Neural crest cell (in vitro differentiated cells): ENCODE measurements at regions not wholly inside any gene's neighbourhood (a gene's known extent, or its start where the extent isn't known, plus 50 kb on each side); places are given as distances from the start of the nearest gene placed in this dataset.

ENCODE experiments used
- DNase-seq: peaks from one replicate; pipeline ENCODE4 v3.0.0; 2021; ENCODE audit warnings: low read depth, mixed read lengths, low spot score
- H3K27ac Mint-ChIP-seq: one replicate; pipeline ENCODE4 v1.8.0; 2021; ENCODE audit warnings: mild to moderate bottlenecking, mixed read lengths; ENCODE audit not compliant: unreplicated experiment
- H3K27me3 Mint-ChIP-seq: 2 replicates; pipeline ENCODE4 v1.8.0; 2021; ENCODE audit warnings: low read depth, mild to moderate bottlenecking, mixed read lengths
- H3K36me3 Mint-ChIP-seq: 2 replicates; pipeline ENCODE4 v1.8.0; 2021; ENCODE audit warnings: low read depth, mild to moderate bottlenecking, mixed read lengths
- H3K4me1 Mint-ChIP-seq: 2 replicates; pipeline ENCODE4 v1.8.0; 2021; ENCODE audit warnings: mixed read lengths
- H3K4me3 Mint-ChIP-seq: one replicate; pipeline ENCODE4 v1.8.0; 2021; ENCODE audit warnings: mild to moderate bottlenecking, mixed read lengths
- H3K9me3 Mint-ChIP-seq: 2 replicates; pipeline ENCODE4 v1.8.0; 2021; ENCODE audit warnings: mixed read lengths
- CTCF ChIP-seq: fragments of 200-600 bp; sonication (generic); conservative IDR thresholded peaks from 2 replicates; pipeline ENCODE4 v1.5.0; 2021; ENCODE audit warnings: antibody characterized with exemption, mild to moderate bottlenecking

- TF ChIP-seq CTCF = no peak
- DNase-seq = no peak
- Mint-ChIP-seq H3K36me3 (no peaks in the 10 kb centered on the region), H3K27me3 (no peaks in the 10 kb centered on the region), H3K4me1 (peaks cover 4% of the 10 kb centered on the region), H3K4me3 (no peak overlapping the region), H3K27ac (peak overlapping the region; percentile 60), H3K9me3 (peaks cover 6% of the 10 kb centered on the region)
Observed at GRCh38 chr18:30920757-30921156, 121.8 kb downstream of the DSC3 start.

GRCh38 chr18:30920351-30920750 lies 122.2 kb downstream of the DSC3 start:
- no peak overlapping the region for H3K4me3 Mint-ChIP-seq
- H3K27me3 Mint-ChIP-seq = no peaks in the 10 kb centered on the region
- peaks cover 6% of the 10 kb centered on the region for H3K9me3 Mint-ChIP-seq
- H3K4me1 Mint-ChIP-seq = peaks cover under 1% of the 10 kb centered on the region
- H3K36me3 Mint-ChIP-seq = no peaks in the 10 kb centered on the region
- no peak for DNase-seq
- TF ChIP-seq CTCF = no peak
- H3K27ac Mint-ChIP-seq = no peak overlapping the region

- no peak for TF ChIP-seq CTCF
- no peaks in the 10 kb centered on the region for H3K27me3 Mint-ChIP-seq
Observed at GRCh38 chr18:30917651-30918050, 124.9 kb downstream of the DSC3 start.

GRCh38 chr18:30915336-30915988 lies 127.1 kb downstream of the DSC3 start:
- no peak overlapping the region for H3K4me3 Mint-ChIP-seq
- H3K36me3 Mint-ChIP-seq = no peaks in the 10 kb centered on the region
- H3K27ac Mint-ChIP-seq = no peak overlapping the region
- H3K4me1 Mint-ChIP-seq = no peaks in the 10 kb centered on the region
- no peaks in the 10 kb centered on the region for H3K9me3 Mint-ChIP-seq
- H3K27me3 Mint-ChIP-seq = no peaks in the 10 kb centered on the region
- no peak for TF ChIP-seq CTCF
- no peak for DNase-seq

More at GRCh38 chr18:30917651-30918050, 124.9 kb downstream of the DSC3 start:
- H3K36me3 Mint-ChIP-seq = no peaks in the 10 kb centered on the region
- no peak for DNase-seq
- H3K9me3 Mint-ChIP-seq = no peaks in the 10 kb centered on the region
- H3K4me3 Mint-ChIP-seq = no peak overlapping the region
- no peaks in the 10 kb centered on the region for H3K4me1 Mint-ChIP-seq
- no peak overlapping the region for H3K27ac Mint-ChIP-seq

GRCh38 chr18:30908381-30908780 lies 134.2 kb downstream of the DSC3 start:
- no peaks in the 10 kb centered on the region for H3K36me3 Mint-ChIP-seq

More at GRCh38 chr18:30908381-30908780, 134.2 kb downstream of the DSC3 start:
- no peak overlapping the region for H3K27ac Mint-ChIP-seq
- no peak for DNase-seq
- no peak for TF ChIP-seq CTCF
- no peak overlapping the region for H3K4me3 Mint-ChIP-seq
- no peaks in the 10 kb centered on the region for H3K27me3 Mint-ChIP-seq
- H3K9me3 Mint-ChIP-seq = no peaks in the 10 kb centered on the region
- H3K4me1 Mint-ChIP-seq = no peaks in the 10 kb centered on the region
